Ovary (tissue), 3 donors: ENCODE measurements at regions not wholly inside any gene's neighbourhood (a gene's known extent, or its start where the extent isn't known, plus 50 kb on each side); places are given as distances from the start of the nearest gene placed in this dataset.

Experiments used
- CTCF ChIP-seq, 3 donors: fragments of 450-650 bp in 2 of 3; fragments of 200-600 bp in 1 of 3; IDR thresholded peaks; one replicate each; pipeline versions ENCODE4 v1.5.1 to v1.8.0; 2016 to 2022; ENCODE audit warnings: antibody characterized with exemption in 3 of 3, mild to moderate bottlenecking in 1 of 3
- EP300 ChIP-seq: sonication (generic); formaldehyde crosslinking; IDR thresholded peaks from one replicate; pipeline ENCODE4 v1.6.1; 2017; ENCODE audit warnings: antibody characterized with exemption
- POLR2A ChIP-seq: fragments of 450-650 bp; IDR thresholded peaks from one replicate; pipeline ENCODE4 v1.6.1; 2017; ENCODE audit warnings: antibody characterized with exemption, mild to moderate bottlenecking, moderate library complexity
- donor health status: DM: no; HTN: no; CAD: no.

- TF ChIP-seq EP300, result no peak
- no peak for TF ChIP-seq CTCF (IDR thresholded peaks at IDR 0.05)
- TF ChIP-seq POLR2A, result no peak
These were observed 213.6 kb upstream of the FAM98A start for GRCh38 chr2:33812707-33813106.
